K562 (cell line): ENCODE measurements at regions not wholly inside any gene's neighbourhood (a gene's known extent, or its start where the extent isn't known, plus 50 kb on each side); places are given as distances from the start of the nearest gene placed in this dataset.

Experiments
- CEBPB ChIP-seq: fragments of 450-650 bp; IDR thresholded peaks from 2 replicates; pipeline ENCODE4 v1.6.1; 2016; ENCODE audit warnings: missing genetic modification characterization, missing compliant biosample characterization
- ERF ChIP-seq: fragments of 450-650 bp; formaldehyde crosslinking; IDR thresholded peaks from 2 replicates; pipeline ENCODE4 v1.4.0; 2020; ENCODE audit warnings: mild to moderate bottlenecking, mixed read lengths
- FOXJ3 ChIP-seq: sonication (generic); formaldehyde crosslinking; IDR thresholded peaks from 2 replicates; pipeline ENCODE4 v1.4.0; 2020; ENCODE audit warnings: mild to moderate bottlenecking, missing genetic modification reagents
- JUND ChIP-seq, 2 experiments: IDR thresholded peaks; 2 replicates in 1 of 2; 3 replicates in 1 of 2; pipeline ENCODE4 v1.6.1; 2011; ENCODE audit warnings: borderline replicate concordance in 2 of 2, low read depth in 2 of 2, low read length in 2 of 2, improper control_type of control experiment in 1 of 2, missing biosample characterization in 1 of 2, missing genetic modification characterization in 1 of 2, missing genetic modification reagents in 1 of 2
- LARP7 ChIP-seq: fragments of 450-650 bp; IDR thresholded peaks from 2 replicates; pipeline ENCODE4 v1.6.1; 2016
- MTA2 ChIP-seq: fragments of 450-650 bp; IDR thresholded peaks from 2 replicates; pipeline ENCODE4 v1.6.1; 2016; ENCODE audit warnings: low read depth
- TBP ChIP-seq: optimal IDR thresholded peaks from 2 replicates; pipeline ENCODE3; 2011; ENCODE audit warnings: low read depth, low read length, improper control_type of control experiment
- XRCC5 ChIP-seq: fragments of 200-400 bp; formaldehyde crosslinking; IDR thresholded peaks from 2 replicates; pipeline ENCODE4 v1.6.1; 2017; ENCODE audit warnings: low read depth, mild to moderate bottlenecking, low read length
- YY1 ChIP-seq, 3 experiments: IDR thresholded peaks; 2 replicates each; pipeline ENCODE4 v1.6.1; 2011; ENCODE audit warnings: low read length in 2 of 3, mild to moderate bottlenecking in 2 of 3, moderate library complexity in 2 of 3, borderline replicate concordance in 1 of 3, control low read depth in 1 of 3, low read depth in 1 of 3; ENCODE audit not compliant: insufficient read depth in 3 of 3, insufficient replicate concordance in 2 of 3, control insufficient read depth in 1 of 3, insufficient read length in 1 of 3; ENCODE audit errors: extremely low read depth in 1 of 3
- TF ChIP-seq, protein P1 (sequence below), 3 experiments: IDR thresholded peaks in 2 of 3; conservative IDR thresholded peaks in 1 of 3; 2 replicates each; pipeline ENCODE4 v1.5.1; 2011 to 2012; ENCODE audit warnings: low read length in 3 of 3, mild to moderate bottlenecking in 3 of 3, control low read depth in 2 of 3, improper control_type of control experiment in 1 of 3, inconsistent platforms in 1 of 3, low read depth in 1 of 3, mixed read lengths in 1 of 3, moderate library complexity in 1 of 3; ENCODE audit not compliant: insufficient read depth in 2 of 3

DNA sequence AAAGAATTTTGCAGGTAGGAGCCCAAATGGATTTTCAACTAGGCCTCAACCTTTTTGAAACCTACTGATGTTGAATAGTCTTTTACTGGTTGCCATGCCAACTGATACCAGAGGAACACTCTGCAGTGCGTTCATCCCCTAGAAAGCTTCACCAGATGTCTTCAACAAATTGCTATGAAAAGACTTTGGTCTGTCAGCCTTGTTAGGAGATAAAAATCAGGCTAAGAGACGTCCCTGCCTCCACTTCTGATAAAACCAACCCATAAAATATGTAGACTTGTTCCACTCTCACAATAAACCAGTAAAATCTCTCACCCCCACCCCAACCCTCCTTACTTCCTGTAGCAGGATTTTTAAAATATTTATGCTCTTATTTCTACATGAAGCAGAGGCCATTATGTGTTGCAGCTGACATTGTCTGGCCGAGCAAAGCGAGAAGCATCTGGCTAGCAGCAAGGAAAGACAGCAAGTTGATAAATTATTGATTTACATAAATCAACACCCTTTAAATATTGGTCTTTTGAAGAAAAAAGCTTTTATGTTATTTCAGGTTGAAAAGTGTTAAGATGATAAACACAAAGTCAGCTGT lies 428.7 kb downstream of the ISL1 start:
- TF ChIP-seq XRCC5, result no peak
- no peak for TF ChIP-seq YY1 (IDR thresholded peaks at IDR 0.05; ENCODE audit: borderline replicate concordance in 1 of 3, control insufficient read depth in 1 of 3, extremely low read depth in 1 of 3, insufficient read depth in 3 of 3, insufficient read length in 1 of 3, insufficient replicate concordance in 2 of 3, low read depth in 1 of 3, low read length in 2 of 3)
- TF ChIP-seq TBP, result no peak
- no peak for TF ChIP-seq JUND (IDR thresholded peaks at IDR 0.05; ENCODE audit: borderline replicate concordance, low read depth, low read length)
- TF ChIP-seq JUND (tag; IDR thresholded peaks at IDR 0.05; ENCODE audit: borderline replicate concordance, low read depth, low read length), result no peak
- no peak for TF ChIP-seq ERF
- TF ChIP-seq LARP7, result no peak
- no peak for TF ChIP-seq MTA2
- TF ChIP-seq, protein P1, sequence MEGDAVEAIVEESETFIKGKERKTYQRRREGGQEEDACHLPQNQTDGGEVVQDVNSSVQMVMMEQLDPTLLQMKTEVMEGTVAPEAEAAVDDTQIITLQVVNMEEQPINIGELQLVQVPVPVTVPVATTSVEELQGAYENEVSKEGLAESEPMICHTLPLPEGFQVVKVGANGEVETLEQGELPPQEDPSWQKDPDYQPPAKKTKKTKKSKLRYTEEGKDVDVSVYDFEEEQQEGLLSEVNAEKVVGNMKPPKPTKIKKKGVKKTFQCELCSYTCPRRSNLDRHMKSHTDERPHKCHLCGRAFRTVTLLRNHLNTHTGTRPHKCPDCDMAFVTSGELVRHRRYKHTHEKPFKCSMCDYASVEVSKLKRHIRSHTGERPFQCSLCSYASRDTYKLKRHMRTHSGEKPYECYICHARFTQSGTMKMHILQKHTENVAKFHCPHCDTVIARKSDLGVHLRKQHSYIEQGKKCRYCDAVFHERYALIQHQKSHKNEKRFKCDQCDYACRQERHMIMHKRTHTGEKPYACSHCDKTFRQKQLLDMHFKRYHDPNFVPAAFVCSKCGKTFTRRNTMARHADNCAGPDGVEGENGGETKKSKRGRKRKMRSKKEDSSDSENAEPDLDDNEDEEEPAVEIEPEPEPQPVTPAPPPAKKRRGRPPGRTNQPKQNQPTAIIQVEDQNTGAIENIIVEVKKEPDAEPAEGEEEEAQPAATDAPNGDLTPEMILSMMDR (IDR thresholded peaks at IDR 0.05 in 2 of 3, conservative IDR thresholded peaks at IDR 0.05 in 1 of 3; ENCODE audit: insufficient read depth in 2 of 3, low read depth in 1 of 3, low read length in 3 of 3), result no peak
- TF ChIP-seq FOXJ3 (CRISPR knock-in tag), result no peak
- TF ChIP-seq CEBPB (tag), result no peak
